Calu3 (cell line): ENCODE measurements at regions not wholly inside any gene's neighbourhood (a gene's known extent, or its start where the extent isn't known, plus 50 kb on each side); places are given as distances from the start of the nearest gene placed in this dataset.

Source experiments
- BruUV-seq: library from RNA; stranded (reverse); fragments of 400-500 nt; replicated peaks from 2 replicates; lab custom pipeline; 2021; lab: Mats Ljungman, UMichigan
- CTCF ChIA-PET: fragments of 300-600 bp; sonication (Branson Sonifier 250); formaldehyde crosslinking; loops from one replicate; lab custom pipeline; 2022; ENCODE audit warnings: antibody characterized with exemption; lab: Charles Lee
- DNase-seq: peaks from one replicate; pipeline ENCODE4 v3.0.0; 2022
- H3K27ac Mint-ChIP-seq: one replicate; pipeline ENCODE4 v1.8.0; 2022; ENCODE audit warnings: mixed read lengths; ENCODE audit not compliant: unreplicated experiment
- H3K27me3 Mint-ChIP-seq: one replicate; pipeline ENCODE4 v1.8.0; 2022; ENCODE audit warnings: mixed read lengths; ENCODE audit not compliant: unreplicated experiment
- H3K36me3 Mint-ChIP-seq: one replicate; pipeline ENCODE4 v1.8.0; 2022; ENCODE audit warnings: mild to moderate bottlenecking, moderate library complexity, mixed read lengths; ENCODE audit not compliant: insufficient read depth, unreplicated experiment
- H3K4me1 Mint-ChIP-seq: one replicate; pipeline ENCODE4 v1.8.0; 2022; ENCODE audit warnings: mild to moderate bottlenecking, low read depth, mixed read lengths; ENCODE audit not compliant: unreplicated experiment
- H3K4me3 Mint-ChIP-seq: one replicate; pipeline ENCODE4 v1.8.0; 2022; ENCODE audit warnings: mild to moderate bottlenecking, low read depth, moderate library complexity, mixed read lengths; ENCODE audit not compliant: unreplicated experiment
- H3K9me3 Mint-ChIP-seq: one replicate; pipeline ENCODE4 v1.8.0; 2022; ENCODE audit warnings: low read depth, mixed read lengths; ENCODE audit not compliant: unreplicated experiment
- CTCF ChIP-seq: fragments of 200-600 bp; IDR thresholded peaks from one replicate; pipeline ENCODE4 v1.8.0; 2022; ENCODE audit warnings: antibody characterized with exemption; ENCODE audit not compliant: unreplicated experiment
- intact Hi-C: fragments of 100-400 bp; cut with micrococcal nuclease; formaldehyde crosslinking; loops from one replicate; pipeline ENCODE4 v1.10.0; 2022; ENCODE audit not compliant: unreplicated experiment

- no peak overlapping the region for H3K4me3 Mint-ChIP-seq
- no peaks in the 10 kb centered on the region for H3K27me3 Mint-ChIP-seq
- peaks cover 6% of the 10 kb centered on the region for H3K9me3 Mint-ChIP-seq
- H3K4me1 Mint-ChIP-seq, result peaks cover 3% of the 10 kb centered on the region
- no TSS peak for BruUV-seq
- no peak overlapping the region for H3K27ac Mint-ChIP-seq
- CTCF ChIA-PET, result no interaction called here
- no peaks in the 10 kb centered on the region for H3K36me3 Mint-ChIP-seq
- DNase-seq, result no peak
- no peak for TF ChIP-seq CTCF
- intact Hi-C loops, result no loop called here
These were observed 441.8 kb downstream of the INHBA start for GRCh38 chr7:41261080-41261479.

- CTCF ChIA-PET, result no interaction called here
- H3K36me3 Mint-ChIP-seq, result no peaks in the 10 kb centered on the region
- intact Hi-C loops, result no loop called here
- DNase-seq, result no peak
- peaks cover 24% of the 10 kb centered on the region for H3K4me1 Mint-ChIP-seq
- H3K27ac Mint-ChIP-seq, result no peak overlapping the region
- BruUV-seq, result no TSS peak
- TF ChIP-seq CTCF, result no peak
- no peak overlapping the region for H3K4me3 Mint-ChIP-seq
- H3K27me3 Mint-ChIP-seq, result no peaks in the 10 kb centered on the region
- H3K9me3 Mint-ChIP-seq, result peaks cover 4% of the 10 kb centered on the region
These were observed 445.2 kb downstream of the INHBA start for GRCh38 chr7:41257660-41258059.

- intact Hi-C loops, result no loop called here
- Mint-ChIP-seq H3K36me3 (no peaks in the 10 kb centered on the region), H3K4me3 (no peak overlapping the region), H3K4me1 (peaks cover 25% of the 10 kb centered on the region), H3K27ac (no peak overlapping the region), H3K27me3 (no peaks in the 10 kb centered on the region), H3K9me3 (peaks cover 6% of the 10 kb centered on the region)
- no peak for TF ChIP-seq CTCF
- no peak for DNase-seq
- CTCF ChIA-PET, result no interaction called here
- no TSS peak for BruUV-seq
These were observed 446.5 kb downstream of the INHBA start for GRCh38 chr7:41256186-41256945.

GRCh38 chr7:41255716-41256115, 447.2 kb downstream of the INHBA start:
- H3K36me3 Mint-ChIP-seq, result no peaks in the 10 kb centered on the region
- intact Hi-C loops, result no loop called here
- H3K4me3 Mint-ChIP-seq, result no peak overlapping the region
- CTCF ChIA-PET, result no interaction called here
- BruUV-seq, result no TSS peak
- DNase-seq, result no peak
- H3K27ac Mint-ChIP-seq, result no peak overlapping the region
- peaks cover 5% of the 10 kb centered on the region for H3K9me3 Mint-ChIP-seq
- peaks cover 25% of the 10 kb centered on the region for H3K4me1 Mint-ChIP-seq
- no peak for TF ChIP-seq CTCF
- no peaks in the 10 kb centered on the region for H3K27me3 Mint-ChIP-seq
